ENCODE measurements at regions not wholly inside any gene's neighbourhood (a gene's known extent, or its start where the extent isn't known, plus 50 kb on each side); places are given as distances from the start of the nearest gene placed in this dataset.

GRCh38 chr16:55051571-55052347, 121.1 kb downstream of the IRX5 start:
- TF ChIP-seq, protein P1, sequence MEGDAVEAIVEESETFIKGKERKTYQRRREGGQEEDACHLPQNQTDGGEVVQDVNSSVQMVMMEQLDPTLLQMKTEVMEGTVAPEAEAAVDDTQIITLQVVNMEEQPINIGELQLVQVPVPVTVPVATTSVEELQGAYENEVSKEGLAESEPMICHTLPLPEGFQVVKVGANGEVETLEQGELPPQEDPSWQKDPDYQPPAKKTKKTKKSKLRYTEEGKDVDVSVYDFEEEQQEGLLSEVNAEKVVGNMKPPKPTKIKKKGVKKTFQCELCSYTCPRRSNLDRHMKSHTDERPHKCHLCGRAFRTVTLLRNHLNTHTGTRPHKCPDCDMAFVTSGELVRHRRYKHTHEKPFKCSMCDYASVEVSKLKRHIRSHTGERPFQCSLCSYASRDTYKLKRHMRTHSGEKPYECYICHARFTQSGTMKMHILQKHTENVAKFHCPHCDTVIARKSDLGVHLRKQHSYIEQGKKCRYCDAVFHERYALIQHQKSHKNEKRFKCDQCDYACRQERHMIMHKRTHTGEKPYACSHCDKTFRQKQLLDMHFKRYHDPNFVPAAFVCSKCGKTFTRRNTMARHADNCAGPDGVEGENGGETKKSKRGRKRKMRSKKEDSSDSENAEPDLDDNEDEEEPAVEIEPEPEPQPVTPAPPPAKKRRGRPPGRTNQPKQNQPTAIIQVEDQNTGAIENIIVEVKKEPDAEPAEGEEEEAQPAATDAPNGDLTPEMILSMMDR (conservative IDR thresholded peaks at IDR 0.05; ENCODE audit: low read length) = no peak
- no peak for TF ChIP-seq EZH2phosphoT487 (IDR thresholded peaks at IDR 0.05; ENCODE audit: borderline replicate concordance)

Measured in Loucy (cell line).